ENCODE measurements at regions not wholly inside any gene's neighbourhood (a gene's known extent, or its start where the extent isn't known, plus 50 kb on each side); places are given as distances from the start of the nearest gene placed in this dataset.

- Histone ChIP-seq H3K4me2 (no peak overlapping the region), H3K9me3 (replicated peaks in 1 of 11) (peaks cover 0 to 30% (median 4%) of the 10 kb centered on the region in 11 experiments; a peak in 9 of 22 replicates), H3K36me3 (no peaks in the 10 kb centered on the region), H3K4me3 (no peak overlapping the region), H3K9ac (no peak overlapping the region), H3K4me1 (0 out of 20 replicates have a peak, but pooled peaks cover 0 to 8% (median 0%) of the 10 kb centered on the region in 10 experiments), H3K27me3 (no peaks in the 10 kb centered on the region; a peak in 1 of 22 replicates), H4K20me1 (no peaks in the 10 kb centered on the region), H3K27ac (no peak overlapping the region)
- no peak for TF ChIP-seq Cebpa-rat (IDR thresholded peaks at IDR 0.05)
Measured at GRCh38 chr6:117817992-117818391, 89.1 kb upstream of the SLC35F1 start.

- TF ChIP-seq Cebpa-rat (IDR thresholded peaks at IDR 0.05) = no peak
- Histone ChIP-seq H4K20me1 (no peaks in the 10 kb centered on the region), H3K9ac (no peak overlapping the region), H3K4me2 (no peak overlapping the region), H3K36me3 (no peaks in the 10 kb centered on the region), H3K27me3 (no peaks in the 10 kb centered on the region; a peak in 1 of 22 replicates), H3K4me3 (no peak overlapping the region), H3K27ac (no peak overlapping the region), H3K9me3 (replicated peaks in 1 of 11) (peaks cover 0 to 30% (median 4%) of the 10 kb centered on the region in 11 experiments; a peak in 9 of 22 replicates), H3K4me1 (0 out of 20 replicates have a peak, but pooled peaks cover 0 to 8% (median 0%) of the 10 kb centered on the region in 10 experiments)
Measured at GRCh38 chr6:117818449-117818848, 88.6 kb upstream of the SLC35F1 start.

- no peak overlapping the region for H3K27ac ChIP-seq
Measured at GRCh38 chr6:117829594-117830319, 77.3 kb upstream of the SLC35F1 start.

GRCh38 chr6:117837261-117837660 is 69.8 kb upstream of the SLC35F1 start:
- Histone ChIP-seq H3K9ac (no peak overlapping the region), H3K4me3 (no peak overlapping the region), H3K36me3 (no peaks in the 10 kb centered on the region), H3K9me3 (replicated peaks in 1 of 11) (no peaks in the 10 kb centered on the region), H3K4me2 (no peak overlapping the region), H4K20me1 (no peaks in the 10 kb centered on the region), H3K27ac (no peak overlapping the region), H3K4me1 (no peaks in the 10 kb centered on the region), H3K27me3 (no peaks in the 10 kb centered on the region)
- TF ChIP-seq Cebpa-rat (IDR thresholded peaks at IDR 0.05) = no peak

More at GRCh38 chr6:117829594-117830319, 77.3 kb upstream of the SLC35F1 start:
- Histone ChIP-seq H3K4me1 (no peaks in the 10 kb centered on the region), H3K9ac (no peak overlapping the region), H4K20me1 (no peaks in the 10 kb centered on the region), H3K9me3 (replicated peaks in 1 of 11) (peaks cover 7 to 16% (median 12%) of the 10 kb centered on the region in 11 experiments; a peak in 14 of 22 replicates), H3K4me3 (no peak overlapping the region), H3K4me2 (no peak overlapping the region), H3K27me3 (no peaks in the 10 kb centered on the region), H3K36me3 (no peaks in the 10 kb centered on the region)
- TF ChIP-seq Cebpa-rat (IDR thresholded peaks at IDR 0.05) = no peak

GRCh38 chr6:117840541-117840983 is 66.5 kb upstream of the SLC35F1 start:
- Histone ChIP-seq H3K36me3 (no peaks in the 10 kb centered on the region), H3K9ac (no peak overlapping the region), H4K20me1 (no peaks in the 10 kb centered on the region), H3K4me3 (no peak overlapping the region), H3K4me1 (no peaks in the 10 kb centered on the region), H3K27ac (no peak overlapping the region), H3K4me2 (no peak overlapping the region), H3K9me3 (replicated peaks in 1 of 11) (no peaks in the 10 kb centered on the region), H3K27me3 (no peaks in the 10 kb centered on the region)
- TF ChIP-seq Cebpa-rat (IDR thresholded peaks at IDR 0.05) = no peak

- H3K4me3 ChIP-seq = no peak overlapping the region
- no peaks in the 10 kb centered on the region for H3K36me3 ChIP-seq
- no peak overlapping the region for H3K9ac ChIP-seq
- peaks cover 0 to 11% (median 9%) of the 10 kb centered on the region in 10 experiments; a peak in 13 of 20 replicates for H3K4me1 ChIP-seq
- no peak overlapping the region for H3K27ac ChIP-seq
- no peaks in the 10 kb centered on the region for H3K27me3 ChIP-seq
- H3K4me2 ChIP-seq = no peak overlapping the region
- peaks cover 11 to 21% (median 14%) of the 10 kb centered on the region in 11 experiments; a peak in 19 of 22 replicates for H3K9me3 ChIP-seq (replicated peaks in 1 of 11)
- no peak for TF ChIP-seq Cebpa-rat (IDR thresholded peaks at IDR 0.05)
- H4K20me1 ChIP-seq = no peaks in the 10 kb centered on the region
Measured at GRCh38 chr6:117847912-117848311, 59.2 kb upstream of the SLC35F1 start.

GRCh38 chr6:117849087-117849486 is 58.0 kb upstream of the SLC35F1 start:
- no peak overlapping the region for H3K27ac ChIP-seq
- H3K9ac ChIP-seq = no peak overlapping the region
- no peak overlapping the region for H3K4me2 ChIP-seq
- peaks cover 0 to 11% (median 9%) of the 10 kb centered on the region in 10 experiments; a peak in 13 of 20 replicates for H3K4me1 ChIP-seq
- H4K20me1 ChIP-seq = no peaks in the 10 kb centered on the region
- no peak overlapping the region for H3K4me3 ChIP-seq
- H3K9me3 ChIP-seq (replicated peaks in 1 of 11) = peaks cover 11 to 21% (median 14%) of the 10 kb centered on the region in 11 experiments; a peak in 19 of 22 replicates
- no peak for TF ChIP-seq Cebpa-rat (IDR thresholded peaks at IDR 0.05)
- no peaks in the 10 kb centered on the region for H3K27me3 ChIP-seq
- no peaks in the 10 kb centered on the region for H3K36me3 ChIP-seq
